Hepatic stellate cell (primary cell): ENCODE measurements at regions not wholly inside any gene's neighbourhood (a gene's known extent, or its start where the extent isn't known, plus 50 kb on each side); places are given as distances from the start of the nearest gene placed in this dataset.
"Not testable (repeated sequence)": the region's sequence is repeated elsewhere in the genome, so short reads cannot be mapped to it uniquely, and the experiment has no call there.

Experiments used
- DNase-seq: peaks from one replicate; pipeline ENCODE4 v3.0.0; 2011; ENCODE audit warnings: low spot score

DNA sequence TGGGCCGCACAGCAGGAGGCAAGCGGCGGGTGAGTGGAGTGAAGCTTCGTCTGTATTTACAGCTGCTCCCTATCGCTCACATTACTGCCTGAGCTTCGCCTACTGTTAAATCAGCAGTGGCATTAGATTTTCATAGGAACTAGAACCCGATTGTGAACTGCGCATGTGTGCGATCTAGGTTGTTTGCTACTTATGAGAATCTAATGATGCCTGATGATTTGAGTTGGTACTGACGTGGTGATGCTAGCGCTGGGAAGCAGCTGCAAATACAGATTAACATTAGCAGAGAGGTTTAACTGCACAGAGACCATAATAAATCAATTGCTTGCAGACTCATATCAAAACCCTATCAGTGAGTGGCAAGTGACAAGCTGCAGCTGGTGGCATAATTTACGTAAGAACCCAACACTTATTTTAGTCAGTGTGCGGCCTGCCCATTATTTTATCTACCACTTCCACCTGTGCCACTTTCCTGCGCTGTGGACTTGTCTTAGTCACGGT is 133.4 kb upstream of the CDH9 start:
- no peak for DNase-seq

DNA sequence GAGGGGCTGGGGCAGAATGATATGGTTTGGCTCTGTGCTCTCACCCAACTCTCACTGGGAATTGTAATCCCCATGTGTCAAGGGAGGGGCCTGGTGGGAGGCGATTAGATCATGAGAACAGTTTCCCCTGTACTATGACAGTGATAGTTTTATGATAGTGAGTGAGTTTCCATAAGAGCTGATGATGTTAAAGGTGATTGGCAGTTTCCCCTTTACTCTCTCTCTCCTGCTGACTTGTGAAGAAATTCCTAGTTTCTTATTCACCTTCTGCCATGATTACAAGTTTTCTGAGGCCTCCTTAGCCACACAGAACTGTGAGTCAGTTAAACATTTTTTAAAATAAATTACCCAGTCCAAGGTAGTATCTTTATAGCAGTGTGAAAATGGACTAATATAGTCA is 120.4 kb upstream of the CDH9 start:
- DNase-seq: no peak

DNA sequence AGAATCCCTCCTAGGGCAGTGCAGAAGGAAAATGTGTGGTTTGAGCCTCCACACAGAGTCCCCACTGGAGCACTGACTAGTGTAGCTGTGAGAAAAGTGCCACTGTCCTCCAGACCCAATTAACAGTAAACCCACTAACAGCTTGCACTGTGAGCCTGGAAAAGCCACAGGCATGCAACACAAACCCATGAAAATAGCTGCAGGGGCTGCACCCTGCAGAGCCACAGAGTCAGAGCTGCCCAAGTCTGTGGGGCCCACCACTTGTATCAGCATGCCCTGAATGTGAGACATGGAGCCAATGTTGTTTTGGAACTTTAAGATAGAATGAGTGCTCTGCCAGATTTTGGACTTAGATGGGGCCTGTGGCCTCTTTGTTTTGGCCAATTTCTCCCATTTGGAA is 119.8 kb upstream of the CDH9 start:
- DNase-seq: no peak

DNA sequence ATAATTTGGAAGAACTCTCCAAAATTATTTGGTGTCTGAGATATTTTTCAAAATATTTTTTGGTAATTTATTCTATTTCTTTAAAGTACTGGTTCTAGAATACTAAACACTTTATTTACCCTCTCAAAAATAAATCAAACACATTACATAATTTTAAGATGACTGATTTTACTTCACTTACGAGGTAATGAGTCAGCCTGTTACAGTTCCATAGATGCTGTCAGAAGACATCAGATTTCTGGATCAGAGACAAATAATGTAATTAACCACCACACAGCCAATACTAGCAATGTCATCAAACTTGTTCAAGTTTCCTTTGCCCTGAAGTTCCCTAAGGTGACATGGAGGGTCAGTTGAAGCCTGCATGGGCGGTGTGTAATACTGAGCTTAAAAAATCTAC is 106.1 kb upstream of the CDH9 start:
- no peak for DNase-seq

DNA sequence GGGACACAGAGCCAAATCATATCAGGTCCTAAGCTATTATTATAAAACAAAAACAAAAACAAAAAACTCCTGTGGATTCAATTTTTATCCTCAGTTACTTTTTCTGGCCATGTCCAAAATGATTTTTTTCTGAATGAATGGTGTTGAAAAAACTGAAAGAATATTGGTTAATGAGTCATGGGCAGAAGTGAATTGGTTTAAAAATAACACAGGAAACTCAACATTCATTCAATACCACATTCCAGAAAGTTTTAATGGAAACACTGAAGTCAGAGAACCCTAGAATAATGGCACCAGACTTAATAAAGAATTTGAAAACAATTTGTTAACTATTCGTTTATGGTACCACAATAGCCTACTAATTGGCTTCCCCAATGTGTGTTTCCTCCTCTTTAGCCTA is 102.4 kb upstream of the CDH9 start:
- no peak for DNase-seq

DNA sequence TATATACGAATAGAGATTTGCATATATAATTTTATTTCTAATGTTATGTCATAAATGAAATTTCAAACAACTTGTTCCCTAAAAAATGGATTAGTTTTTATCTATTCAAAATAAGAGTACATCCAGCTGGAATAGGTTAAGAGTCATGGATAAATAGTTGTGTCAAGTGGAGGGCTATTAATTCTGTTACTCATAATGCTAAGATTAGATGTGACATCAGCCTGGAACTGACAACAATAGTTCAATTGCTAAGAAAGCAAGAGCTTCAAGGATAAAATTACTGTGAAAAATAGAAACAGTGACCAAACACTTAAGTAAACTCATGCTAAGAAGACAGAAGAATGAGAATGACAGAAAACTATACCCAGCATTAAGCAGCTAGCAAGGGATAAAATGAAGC is 92.2 kb upstream of the CDH9 start:
- DNase-seq: no peak

DNA sequence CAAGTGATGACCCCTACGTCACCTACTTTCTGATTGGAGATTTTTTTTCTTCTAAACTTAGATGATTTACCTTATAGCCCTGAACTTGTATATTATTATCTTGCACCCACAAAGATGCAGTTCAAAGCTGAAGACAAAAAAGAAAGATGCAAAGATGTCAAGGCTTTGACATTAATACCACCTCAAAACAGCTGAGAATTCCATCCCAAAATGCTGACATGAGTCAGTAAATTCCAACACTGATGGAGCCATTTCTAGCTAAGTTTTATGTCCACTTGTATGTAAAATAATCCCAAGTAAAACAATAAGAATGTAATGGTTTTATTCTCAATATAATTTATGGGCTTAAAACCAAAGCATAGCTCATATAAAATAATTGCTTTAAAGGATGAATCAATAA is 91.5 kb upstream of the CDH9 start:
- no peak for DNase-seq

DNA sequence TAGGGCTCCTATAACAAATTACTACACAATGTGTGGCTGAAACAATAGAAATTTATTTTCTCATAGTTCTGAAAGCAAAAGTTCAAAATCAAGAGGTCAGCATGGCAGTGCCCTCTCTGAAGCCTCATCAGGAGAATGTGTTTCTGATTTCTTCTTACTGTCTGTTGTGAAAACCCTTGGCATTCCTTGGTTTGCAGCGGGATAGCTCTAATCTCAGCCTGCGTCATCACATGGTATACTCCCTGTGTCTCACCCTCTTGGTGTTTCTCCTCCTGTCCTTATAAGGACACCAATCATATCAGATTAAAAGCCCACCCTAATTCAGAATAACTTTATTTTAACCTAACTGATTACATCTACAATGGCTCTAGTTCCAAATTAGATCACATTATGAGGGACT is 87.5 kb upstream of the CDH9 start:
- DNase-seq: no peak

DNA sequence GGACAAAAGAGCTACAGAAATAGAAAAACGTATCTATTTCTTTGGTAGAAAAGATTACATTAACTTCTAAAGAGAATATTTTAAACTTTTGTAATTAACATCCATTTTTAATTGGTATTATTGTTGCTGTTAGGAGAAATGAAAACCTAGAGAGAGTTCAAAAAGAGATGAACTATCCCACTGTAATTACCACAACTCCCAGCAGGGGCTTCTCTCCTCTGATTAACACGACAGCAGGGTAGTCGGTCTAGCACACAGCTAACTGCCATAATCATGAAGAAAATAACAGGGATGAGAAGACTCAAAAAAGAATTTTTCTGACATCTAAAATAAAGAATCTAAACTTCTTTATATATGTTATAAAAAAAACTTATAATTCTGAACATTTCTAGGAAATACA is 86.2 kb upstream of the CDH9 start:
- no peak for DNase-seq

DNA sequence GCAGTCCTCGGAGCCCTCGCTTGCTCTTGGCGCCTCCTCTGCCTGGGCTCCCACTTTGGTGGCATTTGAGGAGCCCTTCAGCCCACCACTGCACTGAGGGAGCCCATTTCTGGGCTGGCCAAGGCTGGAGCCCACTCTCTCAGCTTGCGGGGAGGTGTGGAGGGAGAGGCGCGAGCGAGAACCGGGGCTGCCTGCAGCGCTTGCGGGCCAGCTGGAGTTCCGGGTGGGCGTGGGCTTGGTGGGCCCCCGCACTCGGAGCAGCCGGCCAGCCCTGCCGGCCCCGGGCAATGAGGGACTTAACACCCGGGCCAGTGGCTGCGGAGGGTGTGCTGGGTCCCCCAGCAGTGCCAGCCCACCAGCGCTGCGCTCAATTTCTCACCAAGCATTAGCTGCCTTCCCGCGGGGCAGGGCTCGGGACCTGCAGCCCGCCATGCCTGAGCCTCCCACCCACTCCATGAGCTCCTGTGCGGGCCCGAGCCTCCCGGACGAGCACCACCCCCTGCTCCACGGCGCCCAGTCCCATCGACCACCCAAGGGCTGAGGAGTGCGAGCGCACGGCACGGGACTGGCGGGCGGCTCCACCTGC is 81.4 kb upstream of the CDH9 start:
- not testable (repeated sequence) for DNase-seq

DNA sequence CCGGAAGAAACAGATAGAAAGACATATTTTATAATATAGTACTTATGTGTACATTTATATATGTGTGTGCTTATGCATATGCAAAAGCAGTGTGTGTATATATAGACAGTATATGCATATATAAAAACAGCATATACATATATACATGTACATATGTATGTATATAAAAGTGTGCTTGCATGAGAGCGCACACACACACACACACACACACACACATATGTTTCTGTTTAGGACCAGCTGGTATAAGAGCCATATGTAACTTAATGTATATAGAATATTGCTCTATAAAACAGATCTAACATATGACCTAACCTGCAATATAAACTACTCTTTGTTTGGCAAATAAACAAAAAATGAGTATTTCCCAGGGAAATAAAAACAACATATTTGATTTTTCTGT is 65.1 kb upstream of the CDH9 start:
- DNase-seq: no peak

DNA sequence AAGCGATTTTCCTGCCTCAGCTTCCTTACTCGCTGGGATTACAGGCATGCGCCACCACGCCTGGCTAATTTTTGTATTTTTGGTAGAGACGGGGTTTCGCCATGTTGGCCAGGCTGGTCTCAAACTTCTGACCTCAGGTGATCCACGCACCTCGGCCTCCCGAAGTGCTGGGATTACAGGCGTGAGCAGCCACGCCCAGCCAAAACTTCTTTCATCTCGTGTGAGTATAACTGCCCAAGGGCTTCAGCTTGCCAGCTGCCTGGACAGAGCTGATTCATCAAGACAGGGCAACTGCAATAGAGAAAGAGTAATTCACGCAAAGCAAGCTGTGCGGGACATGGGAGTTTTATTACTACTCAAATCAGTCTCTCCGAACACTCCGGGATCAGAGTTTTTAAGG is 57.4 kb upstream of the CDH9 start:
- DNase-seq: not testable (repeated sequence)

DNA sequence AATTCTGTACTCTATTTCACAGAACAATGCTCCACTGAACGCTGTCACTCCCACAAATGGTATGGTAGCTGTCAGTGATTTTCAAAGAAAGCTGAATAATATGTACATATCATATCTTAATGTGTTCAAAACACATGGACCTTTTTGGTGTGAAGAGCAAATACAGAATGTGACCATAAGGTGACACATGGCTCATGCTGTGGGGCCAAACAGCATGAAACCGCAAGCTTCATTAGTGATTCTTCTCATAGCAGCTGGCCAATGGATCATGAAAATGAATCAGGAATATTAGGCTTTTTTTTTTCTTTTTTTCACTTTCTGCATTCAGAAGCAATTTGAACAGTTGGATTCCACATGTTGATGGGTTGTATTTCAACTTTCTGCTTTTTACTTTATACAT is 54.9 kb upstream of the CDH9 start:
- DNase-seq: no peak

DNA sequence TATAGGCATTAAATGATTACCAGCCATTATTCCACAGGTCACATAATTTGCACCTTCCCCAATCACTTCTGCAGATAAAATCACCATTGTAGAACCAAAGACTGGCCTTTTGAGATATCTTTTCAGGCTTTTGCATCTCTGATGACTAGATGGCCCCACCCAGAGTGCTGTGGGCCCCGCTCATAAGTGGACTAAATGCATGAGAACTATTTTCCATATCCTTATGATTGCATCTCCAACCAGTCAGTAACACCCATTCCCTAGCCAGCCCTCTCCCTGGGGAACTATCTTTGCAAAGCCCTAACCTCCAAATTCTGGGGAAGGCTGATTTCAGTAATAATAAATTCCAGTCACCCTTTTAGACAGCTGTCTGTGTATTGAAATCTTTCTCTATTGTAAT is 53.5 kb upstream of the CDH9 start:
- no peak for DNase-seq

DNA sequence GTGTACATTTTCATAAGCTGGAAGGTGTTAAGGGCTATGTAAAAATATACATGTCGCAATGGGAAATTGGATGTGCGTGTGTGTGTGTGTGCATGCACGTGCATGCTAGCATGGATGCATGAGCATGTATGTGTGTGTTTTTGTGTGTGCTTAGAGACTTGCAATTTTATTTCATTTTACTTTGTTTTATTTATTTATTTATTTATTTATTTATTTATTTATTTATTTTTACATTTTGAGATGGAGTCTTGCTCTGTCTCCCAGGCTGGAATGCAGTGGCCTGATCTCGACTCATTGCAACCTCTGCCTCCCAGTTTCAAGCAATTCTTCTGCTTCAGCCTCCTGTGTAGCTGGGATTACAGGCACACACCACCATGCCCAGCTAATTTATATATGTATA is 50.4 kb upstream of the CDH9 start:
- DNase-seq: not testable (repeated sequence)
